CD4-positive, alpha-beta T cell treated with Interleukin-21 for 1 hour (primary cell): ENCODE measurements at regions not wholly inside any gene's neighbourhood (a gene's known extent, or its start where the extent isn't known, plus 50 kb on each side); places are given as distances from the start of the nearest gene placed in this dataset.
A peak's percentile ranks its signal among the peaks of the same experiment; 100 is the strongest.

Experiments used
- DNase-seq: peaks from one replicate; pipeline ENCODE4 v3.0.0-alpha.2; 2020

GRCh38 chr22:23377767-23378166 is 197.5 kb downstream of the BCR start:
- no peak for DNase-seq

- DNase-seq: peak; percentile 17
These were observed 195.9 kb downstream of the BCR start for GRCh38 chr22:23376256-23376655.

GRCh38 chr22:23375031-23375827 is 194.9 kb downstream of the BCR start:
- DNase-seq: no peak

DNA sequence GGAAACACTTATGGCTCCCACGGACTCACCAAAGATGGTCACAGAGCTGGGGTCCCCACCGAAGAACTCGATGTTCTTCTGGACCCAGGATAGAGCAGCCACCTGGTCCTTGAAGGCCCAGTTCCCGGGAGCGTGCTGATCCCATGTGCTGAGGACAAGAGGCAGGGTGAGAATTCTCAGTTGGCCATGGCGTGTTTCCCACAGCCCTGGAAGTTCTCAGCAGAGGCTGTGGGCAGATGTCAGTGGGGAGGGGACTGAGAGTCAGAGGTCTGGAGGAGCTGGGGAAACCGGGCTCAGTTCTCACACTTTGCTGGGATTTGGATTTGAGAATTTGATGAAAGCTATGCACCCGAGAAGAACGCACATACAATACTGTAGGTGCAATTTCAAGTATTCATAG is 193.3 kb downstream of the BCR start:
- DNase-seq: no peak

DNA sequence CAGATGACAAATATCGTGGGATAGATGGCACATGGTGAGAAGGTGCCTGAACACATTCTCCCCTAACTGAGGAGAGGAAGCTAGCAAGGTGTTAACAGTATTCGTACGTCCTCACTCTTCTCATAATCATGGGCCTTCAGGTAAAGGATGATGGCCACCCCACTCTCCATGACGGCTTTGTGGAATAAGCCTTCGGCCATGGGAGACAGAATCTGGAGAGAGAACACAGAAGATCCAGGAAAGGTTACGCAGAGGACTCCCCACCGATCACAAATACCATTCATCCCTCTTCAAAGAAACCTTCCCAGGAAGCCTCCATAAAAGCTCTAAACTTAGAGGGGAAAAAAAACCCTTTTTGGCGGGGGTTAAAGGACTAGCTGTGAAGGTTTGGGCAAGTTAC is 189.9 kb downstream of the BCR start:
- no peak for DNase-seq

- DNase-seq: no peak
These were observed 188.9 kb downstream of the BCR start for GRCh38 chr22:23369054-23369685.
